ENCODE measurements at regions not wholly inside any gene's neighbourhood (a gene's known extent, or its start where the extent isn't known, plus 50 kb on each side); places are given as distances from the start of the nearest gene placed in this dataset.

DNA sequence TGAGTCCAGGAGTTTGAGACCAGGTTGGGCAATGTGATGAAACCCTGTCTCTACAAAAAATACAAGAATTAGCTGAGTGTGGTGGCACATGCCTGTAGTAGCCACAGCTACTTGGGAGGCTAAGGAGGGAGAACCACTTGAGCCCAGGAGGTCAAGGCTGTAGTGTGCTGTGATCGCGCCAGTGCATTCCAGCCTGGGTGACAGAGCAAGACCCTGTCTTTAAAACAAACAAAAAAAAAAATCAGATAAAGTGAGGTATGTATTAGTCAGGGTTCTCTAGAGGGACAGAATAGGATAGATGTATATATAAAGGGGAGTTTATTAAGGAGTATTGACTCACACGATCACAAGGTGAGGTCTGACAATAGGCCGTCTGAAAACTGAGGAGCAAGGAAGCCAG is 101.5 kb upstream of the GPR26 start:
- Histone ChIP-seq H3K36me3 (ENCODE audit: insufficient read depth, low read length) (no peaks in the 10 kb centered on the region), H3K27me3 (ENCODE audit: control insufficient read depth, insufficient read depth, low read length) (no peaks in the 10 kb centered on the region), H3K4me2 (ENCODE audit: low read length) (no peak overlapping the region), H3K4me3 (ENCODE audit: low read length) (no peak overlapping the region), H3K9ac (ENCODE audit: low read depth, low read length) (no peak overlapping the region), H3K4me1 (ENCODE audit: control insufficient read depth, insufficient read depth, low read length) (no peaks in the 10 kb centered on the region), H3K9me3 (replicated peaks; ENCODE audit: low read length) (no peaks in the 10 kb centered on the region)

DNA sequence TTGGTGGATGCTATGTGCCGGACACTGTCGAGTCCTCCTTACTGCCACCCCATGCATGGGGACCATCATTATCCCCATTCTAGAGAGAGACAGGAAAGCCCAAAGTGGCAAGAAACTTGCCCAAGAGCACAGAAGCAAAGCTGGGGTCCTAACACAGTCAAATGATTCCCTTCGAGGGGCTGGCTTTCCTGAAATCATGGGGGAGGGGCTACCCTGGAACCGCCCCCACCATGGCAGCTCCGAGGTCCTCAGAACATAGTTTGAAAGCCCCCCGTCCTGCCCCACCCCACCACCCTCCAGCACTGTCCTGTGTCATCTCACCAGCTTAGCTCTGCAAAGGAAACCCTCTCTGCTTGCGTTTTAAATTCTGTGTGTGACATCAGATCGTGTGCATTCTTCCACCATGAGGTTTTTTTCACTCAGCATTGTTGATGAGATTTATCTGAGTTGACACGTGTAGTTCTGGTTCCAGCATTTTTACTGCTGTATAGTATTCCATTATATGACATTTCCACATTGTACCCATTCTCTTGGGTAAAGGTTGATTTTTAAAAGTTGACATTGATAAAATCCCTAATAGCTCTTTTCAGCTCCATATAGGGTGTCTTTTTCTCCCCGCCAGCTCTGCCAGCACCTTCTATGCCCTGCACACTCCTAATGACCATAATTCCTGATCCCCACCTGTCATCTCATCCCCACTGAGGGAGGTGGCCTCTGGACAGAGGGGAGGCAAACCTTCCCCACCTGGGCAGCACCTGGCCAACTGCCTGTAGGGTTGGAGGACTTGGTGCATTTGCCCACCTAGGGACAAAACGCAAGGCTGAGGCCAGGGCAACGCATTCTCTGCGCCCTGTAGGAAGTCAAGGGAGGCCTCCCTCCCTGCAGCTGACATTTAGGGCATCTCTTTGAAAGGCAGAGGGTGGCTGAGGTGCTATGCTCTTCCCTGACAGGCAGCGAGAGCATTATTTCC is 100.2 kb upstream of the GPR26 start:
- H3K36me3 ChIP-seq (ENCODE audit: insufficient read depth, low read length) = no peaks in the 10 kb centered on the region
- no peak overlapping the region for H3K4me3 ChIP-seq (ENCODE audit: low read length)
- H3K27me3 ChIP-seq (ENCODE audit: control insufficient read depth, insufficient read depth, low read length) = no peaks in the 10 kb centered on the region
- H3K4me1 ChIP-seq (ENCODE audit: control insufficient read depth, insufficient read depth, low read length) = no peaks in the 10 kb centered on the region
- no peaks in the 10 kb centered on the region for H3K9me3 ChIP-seq (replicated peaks; ENCODE audit: low read length)
- no peak overlapping the region for H3K4me2 ChIP-seq (ENCODE audit: low read length)
- no peak overlapping the region for H3K9ac ChIP-seq (ENCODE audit: low read depth, low read length)

DNA sequence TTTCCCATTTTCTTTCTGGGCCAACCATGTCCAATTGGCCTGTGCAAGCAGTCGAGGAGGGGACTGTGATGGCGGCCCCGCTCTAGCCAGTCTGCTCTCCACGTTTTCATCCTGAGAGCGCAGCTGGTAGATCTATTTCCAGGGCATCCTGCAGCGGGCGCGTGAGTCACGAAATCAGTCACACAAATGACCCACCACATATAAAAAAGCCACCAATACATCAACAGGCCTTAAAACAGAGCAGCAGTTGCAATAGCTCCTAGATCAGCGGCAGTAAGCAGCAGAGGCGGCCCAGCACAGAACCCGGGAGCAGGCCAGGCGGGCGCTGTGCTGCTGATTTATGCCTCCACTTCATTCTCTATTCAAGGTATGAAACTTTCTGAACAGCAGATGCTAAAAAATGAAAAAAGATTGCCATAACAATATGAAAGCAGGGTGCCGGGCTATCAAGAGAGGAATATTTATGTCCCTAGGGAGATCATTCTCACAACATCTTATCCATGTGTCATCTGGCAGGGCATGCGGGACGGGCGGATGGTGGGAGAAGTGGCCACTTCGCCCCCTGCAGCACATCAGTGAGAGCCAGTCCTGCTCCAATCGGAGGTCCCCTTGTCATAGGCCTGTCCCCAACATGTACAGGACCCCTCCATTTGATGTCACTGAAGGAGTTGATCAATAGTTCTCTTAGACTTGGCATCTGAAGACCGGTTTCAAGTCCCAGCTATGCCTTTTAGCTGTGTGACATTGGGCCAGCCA is 98.0 kb upstream of the GPR26 start:
- no peaks in the 10 kb centered on the region for H3K9me3 ChIP-seq (replicated peaks; ENCODE audit: low read length)
- H3K4me1 ChIP-seq (ENCODE audit: control insufficient read depth, insufficient read depth, low read length) = no peaks in the 10 kb centered on the region
- H3K4me3 ChIP-seq (ENCODE audit: low read length) = no peak overlapping the region
- no peaks in the 10 kb centered on the region for H3K36me3 ChIP-seq (ENCODE audit: insufficient read depth, low read length)
- no peak overlapping the region for H3K9ac ChIP-seq (ENCODE audit: low read depth, low read length)
- H3K4me2 ChIP-seq (ENCODE audit: low read length) = no peak overlapping the region
- no peaks in the 10 kb centered on the region for H3K27me3 ChIP-seq (ENCODE audit: control insufficient read depth, insufficient read depth, low read length)

DNA sequence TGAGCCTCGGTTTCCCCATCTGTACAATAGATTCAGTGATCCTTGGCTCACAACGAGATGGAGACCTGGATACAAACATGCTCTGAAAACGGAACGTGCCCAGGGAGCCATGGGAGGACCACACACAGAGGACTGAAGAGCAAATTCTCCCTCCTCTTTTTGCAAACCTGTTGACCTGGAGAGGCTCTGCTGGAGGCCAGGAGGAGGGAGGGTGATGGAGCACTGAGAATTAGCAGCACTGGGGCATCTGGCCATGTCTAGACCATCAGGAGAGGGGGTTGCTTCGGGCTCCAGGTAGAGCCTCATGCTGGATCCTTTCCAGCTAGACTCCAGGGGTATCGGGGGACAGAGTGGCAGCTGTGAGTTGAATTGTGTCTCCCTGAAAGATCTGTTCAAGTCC is 97.4 kb upstream of the GPR26 start:
- Histone ChIP-seq H3K9ac (ENCODE audit: low read depth, low read length) (no peak overlapping the region), H3K36me3 (ENCODE audit: insufficient read depth, low read length) (no peaks in the 10 kb centered on the region), H3K27me3 (ENCODE audit: control insufficient read depth, insufficient read depth, low read length) (no peaks in the 10 kb centered on the region), H3K4me3 (ENCODE audit: low read length) (no peak overlapping the region), H3K4me2 (ENCODE audit: low read length) (no peak overlapping the region), H3K9me3 (replicated peaks; ENCODE audit: low read length) (no peaks in the 10 kb centered on the region), H3K4me1 (ENCODE audit: control insufficient read depth, insufficient read depth, low read length) (no peaks in the 10 kb centered on the region)

DNA sequence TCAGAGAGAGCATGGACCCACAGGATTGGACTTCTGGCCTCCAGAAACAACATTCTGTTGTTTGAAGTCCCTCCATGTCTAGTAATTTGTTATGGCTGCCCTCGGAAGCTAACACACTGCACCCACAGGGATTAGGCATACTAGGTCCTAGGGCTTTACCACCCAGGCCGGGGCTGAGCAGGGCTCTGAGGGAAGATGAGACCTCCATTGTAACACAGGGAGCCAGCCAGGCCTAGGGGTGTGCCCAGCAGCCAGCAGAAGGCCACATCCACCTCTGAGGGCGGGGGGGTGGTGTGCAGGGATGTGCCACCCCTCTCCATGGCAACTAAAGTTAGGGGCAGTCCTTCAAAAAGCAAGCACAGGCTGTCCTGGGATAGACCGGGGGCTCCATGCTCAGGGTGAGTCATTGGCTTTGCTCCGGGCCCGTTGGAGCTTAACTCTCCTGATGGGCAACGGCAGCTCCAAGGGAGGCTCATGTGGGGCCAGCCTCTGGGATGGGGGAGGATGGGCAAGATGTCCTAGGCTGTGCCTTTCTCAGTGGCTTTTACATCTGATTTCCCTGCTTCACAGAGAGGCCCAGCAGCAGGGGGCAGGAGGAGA is 96.6 kb upstream of the GPR26 start:
- H3K9me3 ChIP-seq (replicated peaks; ENCODE audit: low read length) = no peaks in the 10 kb centered on the region
- H3K4me1 ChIP-seq (ENCODE audit: control insufficient read depth, insufficient read depth, low read length) = no peaks in the 10 kb centered on the region
- no peaks in the 10 kb centered on the region for H3K36me3 ChIP-seq (ENCODE audit: insufficient read depth, low read length)
- H3K9ac ChIP-seq (ENCODE audit: low read depth, low read length) = no peak overlapping the region
- no peak overlapping the region for H3K4me3 ChIP-seq (ENCODE audit: low read length)
- no peaks in the 10 kb centered on the region for H3K27me3 ChIP-seq (ENCODE audit: control insufficient read depth, insufficient read depth, low read length)
- no peak overlapping the region for H3K4me2 ChIP-seq (ENCODE audit: low read length)

DNA sequence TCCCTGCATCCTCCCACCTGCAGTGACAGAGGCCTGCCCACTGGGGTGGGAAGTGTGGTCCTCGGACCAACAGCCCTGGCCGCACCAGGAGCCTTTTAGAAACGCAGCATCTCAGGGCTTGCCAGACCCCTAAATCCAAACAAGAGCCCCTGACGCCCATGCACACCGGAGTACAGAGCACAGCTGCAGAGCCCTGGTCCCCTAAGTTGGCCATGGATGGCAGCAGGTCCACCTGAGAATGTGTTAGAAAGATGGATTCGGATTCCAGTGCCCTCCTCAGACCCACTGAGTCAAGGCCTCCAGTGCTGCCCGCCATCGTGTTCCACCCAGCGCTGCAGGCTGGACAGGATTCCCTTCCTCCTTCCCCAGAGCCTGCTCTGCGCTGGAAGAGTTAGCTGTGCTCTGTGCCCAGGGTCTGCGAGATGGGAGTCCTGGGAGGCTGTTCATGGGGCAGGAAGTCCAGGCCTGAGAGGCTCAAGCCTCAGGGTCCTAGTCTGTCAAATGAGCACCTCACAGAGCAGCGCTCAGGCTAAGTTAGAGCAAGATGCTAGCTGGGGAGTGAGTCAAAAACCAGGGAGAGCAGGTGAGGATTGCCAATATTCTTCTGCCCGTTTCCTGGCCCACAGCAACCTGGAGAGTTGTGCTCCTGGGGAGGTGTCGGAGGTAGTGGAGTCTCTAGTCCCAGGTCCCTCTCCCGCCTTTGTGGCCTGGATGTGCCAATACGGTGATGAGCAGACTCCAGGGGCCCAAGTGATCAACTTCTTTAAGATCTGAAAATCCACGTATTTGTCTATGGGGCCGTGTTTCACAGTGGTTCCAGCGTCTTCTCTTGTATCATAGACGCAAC is 95.9 kb upstream of the GPR26 start:
- no peak overlapping the region for H3K9ac ChIP-seq (ENCODE audit: low read depth, low read length)
- H3K36me3 ChIP-seq (ENCODE audit: insufficient read depth, low read length) = no peaks in the 10 kb centered on the region
- no peaks in the 10 kb centered on the region for H3K4me1 ChIP-seq (ENCODE audit: control insufficient read depth, insufficient read depth, low read length)
- no peaks in the 10 kb centered on the region for H3K9me3 ChIP-seq (replicated peaks; ENCODE audit: low read length)
- H3K4me3 ChIP-seq (ENCODE audit: low read length) = no peak overlapping the region
- H3K4me2 ChIP-seq (ENCODE audit: low read length) = no peak overlapping the region
- H3K27me3 ChIP-seq (ENCODE audit: control insufficient read depth, insufficient read depth, low read length) = no peaks in the 10 kb centered on the region

DNA sequence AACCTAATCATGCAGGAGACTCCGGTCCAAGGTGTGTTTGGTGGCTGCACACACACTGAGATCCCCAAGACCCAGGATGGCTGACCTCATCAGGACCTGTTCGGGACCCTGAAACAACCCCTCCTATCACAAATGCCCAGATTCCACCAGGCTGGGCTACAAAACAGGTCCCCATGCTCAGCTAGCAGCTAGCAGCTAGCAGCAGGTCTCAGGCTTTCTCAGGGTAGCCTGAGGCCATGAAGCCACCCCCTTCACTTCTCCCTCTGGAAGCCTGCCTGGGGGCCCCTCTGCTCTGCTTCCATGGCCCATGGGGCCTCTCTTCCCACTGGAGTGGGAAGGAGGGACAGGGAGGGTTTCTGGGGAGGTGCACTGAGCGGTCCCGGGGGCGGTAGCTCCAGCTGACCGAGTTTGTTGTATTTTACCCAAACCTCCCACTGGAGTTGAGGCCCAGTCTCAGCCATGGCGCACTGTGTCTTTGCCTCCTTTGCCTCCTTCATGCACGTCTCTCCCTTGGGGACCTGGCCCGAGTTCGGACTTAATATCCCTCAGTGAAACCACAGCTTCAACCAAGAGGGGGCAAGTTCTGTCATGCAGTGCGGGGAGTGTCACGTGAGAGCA is 95.1 kb upstream of the GPR26 start:
- Histone ChIP-seq H3K9ac (ENCODE audit: low read depth, low read length) (no peak overlapping the region), H3K36me3 (ENCODE audit: insufficient read depth, low read length) (no peaks in the 10 kb centered on the region), H3K4me3 (ENCODE audit: low read length) (no peak overlapping the region), H3K27me3 (ENCODE audit: control insufficient read depth, insufficient read depth, low read length) (no peaks in the 10 kb centered on the region), H3K4me2 (ENCODE audit: low read length) (no peak overlapping the region), H3K4me1 (ENCODE audit: control insufficient read depth, insufficient read depth, low read length) (no peaks in the 10 kb centered on the region), H3K9me3 (replicated peaks; ENCODE audit: low read length) (no peaks in the 10 kb centered on the region)

DNA sequence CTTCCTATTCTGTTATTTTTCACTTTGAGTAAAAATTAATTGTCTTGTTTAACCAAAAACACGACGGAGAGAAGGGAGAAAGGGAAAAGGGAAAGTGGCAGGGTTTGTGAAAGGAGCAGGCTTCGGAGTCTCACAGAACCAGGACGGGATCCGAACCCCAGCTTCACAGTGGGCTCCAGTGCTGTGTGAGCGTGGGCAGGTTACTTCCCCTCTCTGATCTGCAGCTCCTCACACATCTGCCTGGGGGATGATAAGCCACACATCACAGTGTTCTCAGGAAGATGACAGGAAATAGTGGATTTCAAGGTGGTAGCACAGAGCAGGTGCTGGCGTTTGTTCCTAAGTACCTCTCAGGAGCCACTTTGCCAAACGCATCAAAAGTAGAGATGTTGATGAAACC is 94.2 kb upstream of the GPR26 start:
- Histone ChIP-seq H3K4me2 (ENCODE audit: low read length) (no peak overlapping the region), H3K36me3 (ENCODE audit: insufficient read depth, low read length) (no peaks in the 10 kb centered on the region), H3K4me3 (ENCODE audit: low read length) (no peak overlapping the region), H3K4me1 (ENCODE audit: control insufficient read depth, insufficient read depth, low read length) (no peaks in the 10 kb centered on the region), H3K9ac (ENCODE audit: low read depth, low read length) (no peak overlapping the region), H3K9me3 (replicated peaks; ENCODE audit: low read length) (no peaks in the 10 kb centered on the region), H3K27me3 (ENCODE audit: control insufficient read depth, insufficient read depth, low read length) (no peaks in the 10 kb centered on the region)

DNA sequence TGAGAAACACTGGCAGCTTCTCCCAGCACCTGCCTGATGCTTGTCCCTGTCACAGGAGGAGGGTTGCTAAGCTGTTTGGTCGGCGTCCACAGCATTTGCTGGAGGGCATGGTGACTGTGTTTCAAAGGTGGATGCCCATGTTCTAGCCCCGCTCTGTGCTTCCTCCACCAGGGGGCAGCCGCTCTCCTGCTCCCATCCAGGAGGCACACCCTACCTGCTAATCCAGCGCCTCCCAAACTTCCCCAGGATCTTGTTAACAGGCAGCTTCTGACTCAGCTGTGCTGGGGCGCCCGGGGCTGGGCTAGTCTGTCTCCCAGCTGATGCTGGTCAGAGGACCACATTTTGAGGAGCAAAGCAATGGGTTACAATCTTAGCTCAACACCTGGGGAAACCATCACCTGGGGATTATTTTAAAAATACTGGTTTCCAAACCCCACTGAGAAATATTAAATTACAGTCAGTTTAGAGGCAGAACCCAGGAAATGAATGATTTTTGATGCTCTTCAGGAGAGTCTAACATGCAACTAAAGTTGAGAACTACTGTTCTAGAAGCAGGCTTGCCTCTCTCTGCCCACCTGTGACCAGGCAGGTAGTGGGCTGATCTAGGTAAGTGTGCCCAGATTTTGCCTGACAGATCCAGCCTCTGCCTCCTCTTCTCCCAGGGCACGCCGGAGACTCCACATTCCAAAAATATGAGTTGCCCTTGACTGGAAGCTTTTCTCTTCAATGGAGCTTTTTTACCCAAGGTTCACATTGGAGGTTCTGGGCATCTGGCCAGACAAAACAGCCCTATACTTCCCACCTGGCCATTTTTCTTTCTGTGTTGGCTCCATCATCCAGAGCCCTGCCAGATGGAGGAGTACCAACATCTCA is 92.7 kb upstream of the GPR26 start:
- no peak overlapping the region for H3K9ac ChIP-seq (ENCODE audit: low read depth, low read length)
- peaks cover 3% of the 10 kb centered on the region for H3K27me3 ChIP-seq (ENCODE audit: control insufficient read depth, insufficient read depth, low read length)
- H3K4me2 ChIP-seq (ENCODE audit: low read length) = no peak overlapping the region
- H3K4me1 ChIP-seq (ENCODE audit: control insufficient read depth, insufficient read depth, low read length) = no peaks in the 10 kb centered on the region
- H3K4me3 ChIP-seq (ENCODE audit: low read length) = no peak overlapping the region
- H3K36me3 ChIP-seq (ENCODE audit: insufficient read depth, low read length) = no peaks in the 10 kb centered on the region
- H3K9me3 ChIP-seq (replicated peaks; ENCODE audit: low read length) = no peaks in the 10 kb centered on the region

DNA sequence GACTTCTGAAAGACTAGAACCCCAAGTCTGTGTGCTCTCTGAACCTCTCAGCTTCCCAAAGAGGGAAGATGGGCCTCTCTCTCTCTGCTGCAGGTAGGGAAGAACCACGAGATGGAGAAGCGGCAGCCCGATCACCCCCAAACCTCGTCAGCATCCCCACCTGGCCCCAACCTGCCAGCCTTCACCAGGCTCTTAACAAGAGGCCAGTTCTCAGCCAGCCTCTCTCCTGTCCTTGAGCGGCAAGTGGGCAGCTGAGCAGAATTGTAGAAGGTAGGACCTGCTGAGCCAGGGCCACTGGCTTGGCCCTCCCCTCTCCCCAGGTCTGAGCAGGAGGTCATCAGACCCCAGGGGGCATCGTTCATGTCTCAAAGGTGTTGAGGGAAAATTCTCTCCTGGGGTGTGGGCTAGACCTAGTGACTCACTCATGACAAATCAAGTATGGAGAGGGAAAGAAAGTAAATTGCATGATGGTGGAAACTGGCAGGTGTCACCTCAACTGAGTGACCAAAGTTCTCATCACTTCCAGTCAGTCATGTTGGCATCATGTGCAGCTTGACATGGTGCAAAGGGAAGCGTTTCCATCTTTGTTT is 92.0 kb upstream of the GPR26 start:
- H3K9me3 ChIP-seq (replicated peaks; ENCODE audit: low read length) = no peaks in the 10 kb centered on the region
- peaks cover 3% of the 10 kb centered on the region for H3K27me3 ChIP-seq (ENCODE audit: control insufficient read depth, insufficient read depth, low read length)
- H3K4me2 ChIP-seq (ENCODE audit: low read length) = no peak overlapping the region
- H3K9ac ChIP-seq (ENCODE audit: low read depth, low read length) = no peak overlapping the region
- H3K4me1 ChIP-seq (ENCODE audit: control insufficient read depth, insufficient read depth, low read length) = no peaks in the 10 kb centered on the region
- no peak overlapping the region for H3K4me3 ChIP-seq (ENCODE audit: low read length)
- H3K36me3 ChIP-seq (ENCODE audit: insufficient read depth, low read length) = no peaks in the 10 kb centered on the region
